Activated T-helper 1 cell treated with anti-CD3 and anti-CD28 coated beads, Interleukin-12 subunit alpha, Interleukin-12 subunit beta, Interleukin-2, Interleukin-4 antibody, amounts not matched to agents 30 ng/mL and 10 ng/mL and 1 ng/mL, durations not matched to agents 14 hours and 24 hours and 36 hours (primary cell): ENCODE measurements at regions not wholly inside any gene's neighbourhood (a gene's known extent, or its start where the extent isn't known, plus 50 kb on each side); places are given as distances from the start of the nearest gene placed in this dataset.

ENCODE experiments used
- DNase-seq: peaks from one replicate; pipeline ENCODE4 v3.0.0; 2021; ENCODE audit warnings: low spot score
- H3K27ac Mint-ChIP-seq: one replicate; pipeline ENCODE4 v1.8.0; 2021; ENCODE audit warnings: mild to moderate bottlenecking, mixed read lengths
- H3K27me3 Mint-ChIP-seq: one replicate; pipeline ENCODE4 v1.8.0; 2022; ENCODE audit warnings: mild to moderate bottlenecking, moderate library complexity, mixed read lengths; ENCODE audit not compliant: insufficient read depth
- H3K36me3 Mint-ChIP-seq: one replicate; pipeline ENCODE4 v1.8.0; 2021; ENCODE audit warnings: low read depth, mixed read lengths
- H3K4me1 Mint-ChIP-seq: one replicate; pipeline ENCODE4 v1.8.0; 2021; ENCODE audit warnings: low read depth, mixed read lengths
- H3K4me3 Mint-ChIP-seq: one replicate; pipeline ENCODE4 v1.8.0; 2021; ENCODE audit warnings: mild to moderate bottlenecking, moderate library complexity, mixed read lengths
- H3K9me3 Mint-ChIP-seq: one replicate; pipeline ENCODE4 v1.8.0; 2021; ENCODE audit warnings: mixed read lengths
- intact Hi-C: fragments of 100-400 bp; cut with micrococcal nuclease; formaldehyde crosslinking; loops from one replicate; pipeline ENCODE4 v1.15.1; 2024

- intact Hi-C loops = no loop called here
- Mint-ChIP-seq H3K36me3 (no peaks in the 10 kb centered on the region), H3K4me3 (no peak overlapping the region), H3K9me3 (no peaks in the 10 kb centered on the region), H3K4me1 (no peaks in the 10 kb centered on the region), H3K27ac (no peak overlapping the region), H3K27me3 (no peaks in the 10 kb centered on the region)
- no peak for DNase-seq
Measured at GRCh38 chr2:18849841-18850578, 260.6 kb upstream of the NT5C1B start.

DNA sequence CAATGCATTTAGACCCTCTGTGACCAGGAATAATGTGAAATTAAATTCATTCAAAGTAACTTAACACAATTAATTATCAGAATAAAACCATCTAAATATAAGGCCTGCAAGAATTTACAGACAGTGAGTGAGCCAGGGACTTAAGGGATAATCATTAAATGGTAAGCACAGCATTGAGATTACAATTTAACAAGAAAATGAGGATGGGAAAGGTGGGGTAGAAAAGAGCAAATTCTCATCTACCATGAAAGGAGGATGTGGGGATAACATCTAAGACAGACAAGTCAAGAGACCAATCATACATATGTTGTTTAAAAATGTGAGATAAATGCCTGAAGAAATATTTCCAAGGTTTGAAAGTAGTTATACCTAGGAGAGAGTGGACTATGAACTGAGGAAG lies 259.3 kb upstream of the NT5C1B start:
- H3K9me3 Mint-ChIP-seq = no peaks in the 10 kb centered on the region
- intact Hi-C loops = no loop called here
- no peaks in the 10 kb centered on the region for H3K27me3 Mint-ChIP-seq
- H3K4me1 Mint-ChIP-seq = no peaks in the 10 kb centered on the region
- DNase-seq = no peak
- H3K4me3 Mint-ChIP-seq = no peak overlapping the region
- H3K27ac Mint-ChIP-seq = no peak overlapping the region
- no peaks in the 10 kb centered on the region for H3K36me3 Mint-ChIP-seq

- H3K27ac Mint-ChIP-seq = no peak overlapping the region
- H3K36me3 Mint-ChIP-seq = no peaks in the 10 kb centered on the region
- no peaks in the 10 kb centered on the region for H3K9me3 Mint-ChIP-seq
- DNase-seq = no peak
- no peak overlapping the region for H3K4me3 Mint-ChIP-seq
- intact Hi-C loops = no loop called here
- H3K27me3 Mint-ChIP-seq = no peaks in the 10 kb centered on the region
- H3K4me1 Mint-ChIP-seq = no peaks in the 10 kb centered on the region
Measured at GRCh38 chr2:18845854-18846445, 256.6 kb upstream of the NT5C1B start.

- Mint-ChIP-seq H3K36me3 (no peaks in the 10 kb centered on the region), H3K4me3 (no peak overlapping the region), H3K27me3 (no peaks in the 10 kb centered on the region), H3K4me1 (no peaks in the 10 kb centered on the region), H3K27ac (no peak overlapping the region), H3K9me3 (no peaks in the 10 kb centered on the region)
- intact Hi-C loops = no loop called here
- DNase-seq = no peak
Measured at GRCh38 chr2:18842836-18843235, 253.5 kb upstream of the NT5C1B start.

GRCh38 chr2:18841248-18842150 lies 252.1 kb upstream of the NT5C1B start:
- Mint-ChIP-seq H3K4me1 (no peaks in the 10 kb centered on the region), H3K36me3 (no peaks in the 10 kb centered on the region), H3K9me3 (no peaks in the 10 kb centered on the region), H3K27me3 (no peaks in the 10 kb centered on the region), H3K4me3 (no peak overlapping the region), H3K27ac (no peak overlapping the region)
- no peak for DNase-seq
- intact Hi-C loops = no loop called here

DNA sequence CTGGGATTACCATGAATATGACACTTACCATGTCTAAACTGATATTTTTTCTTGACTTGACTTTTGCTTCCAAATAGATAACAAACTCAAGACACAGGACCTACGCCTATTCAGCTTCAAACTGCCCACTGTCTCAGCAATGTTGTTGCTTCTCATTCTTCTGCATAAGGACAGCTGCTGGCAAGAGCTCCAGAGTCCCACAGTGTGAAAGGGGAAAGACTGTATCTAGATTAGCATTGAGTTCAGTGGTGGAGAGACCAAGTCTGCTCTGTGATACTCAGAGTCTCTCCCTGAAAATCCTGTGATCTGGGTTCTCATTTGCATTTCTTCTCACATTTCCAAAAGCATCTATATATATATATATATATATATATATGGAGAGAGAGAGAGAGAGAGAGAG lies 247.9 kb upstream of the NT5C1B start:
- no peak for DNase-seq
- Mint-ChIP-seq H3K36me3 (no peaks in the 10 kb centered on the region), H3K4me3 (no peak overlapping the region), H3K27me3 (peaks cover 3% of the 10 kb centered on the region), H3K4me1 (no peaks in the 10 kb centered on the region), H3K27ac (no peak overlapping the region), H3K9me3 (no peaks in the 10 kb centered on the region)
- intact Hi-C loops = no loop called here

DNA sequence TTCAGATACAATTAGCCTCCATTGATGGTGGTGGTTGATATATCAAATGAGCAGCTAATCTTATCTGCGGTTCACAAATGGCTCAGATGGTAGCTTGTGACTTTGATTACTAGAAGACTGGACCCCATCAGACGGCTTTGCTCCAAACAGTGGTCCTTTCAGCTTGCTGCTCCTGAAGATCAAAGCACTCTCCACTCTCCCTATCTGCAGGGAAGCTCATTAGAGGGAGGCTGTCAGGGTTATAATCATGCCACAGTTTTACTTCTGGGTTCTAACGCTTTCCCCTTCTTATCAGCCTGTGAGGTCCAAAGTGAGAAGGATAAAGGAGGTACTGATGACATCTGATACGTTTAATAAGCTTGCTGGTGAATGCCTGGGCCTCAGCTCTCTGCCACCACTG lies 247.1 kb upstream of the NT5C1B start:
- H3K27ac Mint-ChIP-seq = no peak overlapping the region
- H3K27me3 Mint-ChIP-seq = peaks cover 3% of the 10 kb centered on the region
- intact Hi-C loops = no loop called here
- H3K9me3 Mint-ChIP-seq = no peaks in the 10 kb centered on the region
- no peaks in the 10 kb centered on the region for H3K4me1 Mint-ChIP-seq
- no peak for DNase-seq
- no peak overlapping the region for H3K4me3 Mint-ChIP-seq
- no peaks in the 10 kb centered on the region for H3K36me3 Mint-ChIP-seq

DNA sequence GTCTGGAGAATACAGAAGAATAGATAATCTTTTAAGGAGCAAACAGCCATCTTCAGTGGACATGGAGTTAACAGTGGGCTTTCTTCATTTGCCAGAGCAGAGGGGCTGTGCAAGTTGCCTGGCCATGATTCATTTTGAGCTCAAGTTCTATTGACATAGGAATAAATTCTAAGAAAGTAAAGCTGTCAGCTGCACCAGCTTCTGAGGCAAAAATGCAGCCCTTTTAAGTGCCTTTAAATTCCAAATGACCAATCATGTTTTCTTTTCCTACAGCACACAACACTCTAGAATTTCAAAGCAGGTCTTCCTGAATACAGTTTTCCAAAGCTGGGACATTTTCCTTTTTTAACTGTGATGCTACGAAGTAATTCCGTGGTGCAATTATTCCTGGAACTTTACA lies 246.4 kb upstream of the NT5C1B start:
- intact Hi-C loops = no loop called here
- H3K9me3 Mint-ChIP-seq = no peaks in the 10 kb centered on the region
- no peak overlapping the region for H3K4me3 Mint-ChIP-seq
- no peak for DNase-seq
- peaks cover 3% of the 10 kb centered on the region for H3K27me3 Mint-ChIP-seq
- no peak overlapping the region for H3K27ac Mint-ChIP-seq
- H3K4me1 Mint-ChIP-seq = no peaks in the 10 kb centered on the region
- no peaks in the 10 kb centered on the region for H3K36me3 Mint-ChIP-seq

DNA sequence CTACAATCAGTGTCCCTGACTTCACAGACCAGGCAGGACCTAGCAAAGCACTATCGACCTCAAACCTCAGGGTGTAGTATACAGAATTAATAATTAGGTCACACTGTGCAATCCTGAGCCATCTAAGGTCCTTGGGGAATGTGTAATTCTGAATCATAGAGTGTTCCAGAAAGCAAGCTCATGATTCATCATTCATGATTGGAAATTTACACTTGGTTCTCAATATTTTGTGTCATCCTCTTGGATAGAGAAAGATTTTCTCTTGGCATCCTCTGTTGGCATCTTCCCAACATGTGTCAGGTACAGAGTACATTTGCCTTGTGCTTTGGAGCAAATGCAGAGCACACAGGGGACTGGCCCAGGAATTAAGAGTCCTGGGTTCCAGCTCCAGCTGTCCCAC lies 245.0 kb upstream of the NT5C1B start:
- Mint-ChIP-seq H3K27ac (no peak overlapping the region), H3K4me3 (no peak overlapping the region), H3K36me3 (no peaks in the 10 kb centered on the region), H3K4me1 (no peaks in the 10 kb centered on the region), H3K9me3 (no peaks in the 10 kb centered on the region), H3K27me3 (peaks cover 3% of the 10 kb centered on the region)
- intact Hi-C loops = no loop called here
- DNase-seq = no peak

- H3K9me3 Mint-ChIP-seq = no peaks in the 10 kb centered on the region
- H3K27ac Mint-ChIP-seq = no peak overlapping the region
- H3K36me3 Mint-ChIP-seq = no peaks in the 10 kb centered on the region
- no peak for DNase-seq
- H3K4me1 Mint-ChIP-seq = no peaks in the 10 kb centered on the region
- no peak overlapping the region for H3K4me3 Mint-ChIP-seq
- H3K27me3 Mint-ChIP-seq = peaks cover 3% of the 10 kb centered on the region
- intact Hi-C loops = no loop called here
Measured at GRCh38 chr2:18833941-18834340, 244.6 kb upstream of the NT5C1B start.

GRCh38 chr2:18831916-18832510 lies 242.6 kb upstream of the NT5C1B start:
- H3K4me3 Mint-ChIP-seq = no peak overlapping the region
- H3K27ac Mint-ChIP-seq = no peak overlapping the region
- no peaks in the 10 kb centered on the region for H3K4me1 Mint-ChIP-seq
- DNase-seq = no peak
- no peaks in the 10 kb centered on the region for H3K9me3 Mint-ChIP-seq
- intact Hi-C loops = no loop called here
- H3K27me3 Mint-ChIP-seq = peaks cover 3% of the 10 kb centered on the region
- no peaks in the 10 kb centered on the region for H3K36me3 Mint-ChIP-seq

DNA sequence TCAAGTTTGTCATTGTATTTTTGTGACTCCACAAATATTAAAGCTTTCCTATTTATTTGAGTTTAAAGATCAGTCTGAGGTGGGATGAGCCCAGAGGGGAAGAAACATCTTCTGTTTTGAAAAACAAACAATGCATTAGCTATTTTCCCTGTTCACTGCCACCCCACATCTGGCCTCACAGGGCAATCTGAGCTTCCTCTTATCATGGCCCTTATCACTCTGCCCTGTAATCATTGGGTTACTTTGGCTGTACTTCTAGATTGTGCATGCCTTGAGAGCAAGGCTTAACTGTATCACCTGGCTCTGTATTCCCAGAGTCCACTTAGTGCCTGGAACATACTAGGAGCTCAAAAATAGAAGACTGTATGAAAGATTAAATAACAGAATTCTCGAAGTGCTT lies 241.6 kb upstream of the NT5C1B start:
- DNase-seq = no peak
- Mint-ChIP-seq H3K4me3 (no peak overlapping the region), H3K27me3 (peaks cover 3% of the 10 kb centered on the region), H3K27ac (no peak overlapping the region), H3K36me3 (no peaks in the 10 kb centered on the region), H3K4me1 (no peaks in the 10 kb centered on the region), H3K9me3 (no peaks in the 10 kb centered on the region)
- intact Hi-C loops = no loop called here

DNA sequence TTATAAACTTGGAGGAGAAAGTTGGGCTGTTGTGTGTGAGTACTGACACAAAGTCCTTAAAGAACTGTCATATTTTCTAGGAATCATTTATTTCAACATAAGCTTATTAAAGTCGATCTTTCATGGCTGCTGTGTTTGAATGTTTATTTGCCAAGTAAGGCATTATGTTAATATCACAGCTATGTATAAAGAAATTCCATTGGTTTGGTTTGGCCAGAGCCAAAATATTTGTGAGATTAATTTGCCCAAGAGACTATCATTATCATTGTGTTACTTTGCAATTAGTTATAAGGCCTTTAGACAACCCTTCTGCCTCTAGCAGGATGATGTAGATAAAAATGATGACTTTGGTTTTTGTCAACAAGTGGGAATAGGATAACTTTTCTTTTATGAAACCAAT lies 240.6 kb upstream of the NT5C1B start:
- Mint-ChIP-seq H3K4me3 (no peak overlapping the region), H3K9me3 (no peaks in the 10 kb centered on the region), H3K27me3 (peaks cover 3% of the 10 kb centered on the region), H3K36me3 (no peaks in the 10 kb centered on the region), H3K27ac (no peak overlapping the region), H3K4me1 (no peaks in the 10 kb centered on the region)
- DNase-seq = no peak
- intact Hi-C loops = no loop called here
